PC-3 (cell line): ENCODE measurements at regions not wholly inside any gene's neighbourhood (a gene's known extent, or its start where the extent isn't known, plus 50 kb on each side); places are given as distances from the start of the nearest gene placed in this dataset.

Source experiments
- ATAC-seq: fragments of 200-7000 bp; cut with Tn5 transposase; 2 replicates; pipeline ENCODE4 v1.9.1; 2020; ENCODE audit warnings: mild to moderate bottlenecking, moderate library complexity
- BruUV-seq: library from RNA; stranded (reverse); fragments of 400-500 nt; replicated peaks from 2 replicates; lab custom pipeline; 2021; lab: Mats Ljungman, UMichigan
- CTCF ChIA-PET: fragments of 300-600 bp; sonication (Branson Sonifier 250); formaldehyde crosslinking; loops from one replicate; lab custom pipeline; 2022; ENCODE audit warnings: antibody characterized with exemption; lab: Charles Lee
- POLR2A ChIA-PET: fragments of 300-600 bp; sonication (Branson Sonifier 250); formaldehyde crosslinking; loops from one replicate; lab custom pipeline; 2022; ENCODE audit warnings: antibody characterized with exemption; ENCODE audit not compliant: unreplicated experiment; lab: Charles Lee
- DNase-seq: peaks from one replicate; pipeline ENCODE4 v3.0.0-alpha.2; 2015
- H2AFZ ChIP-seq: fragments of 300-600 bp; sonication (generic); 2 replicates; pipeline ENCODE4 v1.6.0; 2016; ENCODE audit warnings: antibody characterized with exemption, low read length
- H3F3A ChIP-seq: fragments of 300-600 bp; sonication (generic); one replicate; pipeline ENCODE4 v1.6.0; 2017; ENCODE audit warnings: antibody characterized with exemption, low read length, control low read depth, mild to moderate bottlenecking; ENCODE audit not compliant: unreplicated experiment
- H3K27ac ChIP-seq: fragments of 300-600 bp; sonication (generic); 2 replicates; pipeline ENCODE4 v1.5.1; 2016; ENCODE audit warnings: mild to moderate bottlenecking, low read length
- H3K27me3 ChIP-seq: fragments of 300-600 bp; sonication (generic); 2 replicates; pipeline ENCODE4 v1.6.1; 2016; ENCODE audit warnings: low read length, mixed read lengths
- H3K36me3 ChIP-seq: fragments of 300-600 bp; sonication (generic); 2 replicates; pipeline ENCODE4 v1.6.1; 2016; ENCODE audit warnings: low read depth, mixed run types, low read length, mixed read lengths
- H3K4me1 ChIP-seq: fragments of 300-600 bp; sonication (generic); 2 replicates; pipeline ENCODE4 v1.5.1; 2016; ENCODE audit warnings: low read length; ENCODE audit not compliant: insufficient read depth
- H3K4me2 ChIP-seq: fragments of 300-600 bp; sonication (generic); 2 replicates; pipeline ENCODE4 v1.6.0; 2016; ENCODE audit warnings: low read length
- H3K4me3 ChIP-seq: fragments of 300-600 bp; sonication (generic); 2 replicates; pipeline ENCODE4 v1.5.1; 2016; ENCODE audit warnings: mild to moderate bottlenecking, low read length, mixed read lengths
- H3K79me2 ChIP-seq: fragments of 300-600 bp; sonication (generic); 2 replicates; pipeline ENCODE4 v1.6.1; 2017; ENCODE audit warnings: low read length, mixed read lengths
- H3K9ac ChIP-seq: fragments of 300-600 bp; sonication (generic); 2 replicates; pipeline ENCODE4 v1.6.0; 2016; ENCODE audit warnings: mild to moderate bottlenecking, low read length
- H3K9me2 ChIP-seq: fragments of 300-600 bp; sonication (generic); replicated peaks from 2 replicates; pipeline ENCODE4 v1.6.1; 2016; ENCODE audit warnings: mixed run types, low read length, mixed read lengths
- H3K9me3 ChIP-seq: fragments of 300-600 bp; sonication (generic); 2 replicates; pipeline ENCODE4 v1.6.1; 2016; ENCODE audit warnings: low read length, mixed read lengths
- H4K20me1 ChIP-seq: fragments of 300-600 bp; sonication (generic); 2 replicates; pipeline ENCODE4 v1.6.1; 2016; ENCODE audit warnings: low read length, mixed read lengths
- EZH2 ChIP-seq: fragments of 300-600 bp; sonication (generic); IDR thresholded peaks from one replicate; pipeline ENCODE4 v1.6.1; 2017; ENCODE audit warnings: antibody characterized with exemption, mild to moderate bottlenecking, low read length; ENCODE audit not compliant: unreplicated experiment
- EZH2phosphoT487 ChIP-seq: fragments of 300-600 bp; sonication (generic); IDR thresholded peaks from 2 replicates; pipeline ENCODE4 v1.6.1; 2018; ENCODE audit warnings: mild to moderate bottlenecking, antibody characterized with exemption, low read length, borderline replicate concordance
- intact Hi-C: fragments of 100-400 bp; cut with micrococcal nuclease; formaldehyde crosslinking; loops from 2 replicates; pipeline ENCODE4 v1.9.0; 2023
- TF ChIP-seq, protein P1 (sequence below): fragments of 300-600 bp; sonication (generic); conservative IDR thresholded peaks from 2 replicates; pipeline ENCODE4 v1.5.1; 2017; ENCODE audit warnings: antibody characterized with exemption, low read depth, mild to moderate bottlenecking, low read length

- no peak overlapping the region for H3K27ac ChIP-seq
- H3K27me3 ChIP-seq, result no peaks in the 10 kb centered on the region
- ChIA-PET CTCF (no interaction called here), POLR2A (no interaction called here)
- DNase-seq (peak; percentile 15), ATAC-seq (no peak)
- no peak overlapping the region for H3K4me3 ChIP-seq
- no peak overlapping the region for H2AFZ ChIP-seq
- no peak overlapping the region for H3K4me2 ChIP-seq
- no peaks in the 10 kb centered on the region for H3K79me2 ChIP-seq
- H3F3A ChIP-seq, result no peaks in the 10 kb centered on the region
- H3K9me2 ChIP-seq, result no peaks in the 10 kb centered on the region
- H3K36me3 ChIP-seq, result peaks cover 3% of the 10 kb centered on the region; the same call in 1 of the 2 replicates
- peaks cover 10% of the 10 kb centered on the region; the same call in 1 of the 2 replicates for H3K9me3 ChIP-seq
- H3K4me1 ChIP-seq, result peaks cover 20% of the 10 kb centered on the region
- BruUV-seq, result no TSS peak
- no peak for TF ChIP-seq EZH2phosphoT487
- TF ChIP-seq EZH2, result no peak
- TF ChIP-seq, protein P1, sequence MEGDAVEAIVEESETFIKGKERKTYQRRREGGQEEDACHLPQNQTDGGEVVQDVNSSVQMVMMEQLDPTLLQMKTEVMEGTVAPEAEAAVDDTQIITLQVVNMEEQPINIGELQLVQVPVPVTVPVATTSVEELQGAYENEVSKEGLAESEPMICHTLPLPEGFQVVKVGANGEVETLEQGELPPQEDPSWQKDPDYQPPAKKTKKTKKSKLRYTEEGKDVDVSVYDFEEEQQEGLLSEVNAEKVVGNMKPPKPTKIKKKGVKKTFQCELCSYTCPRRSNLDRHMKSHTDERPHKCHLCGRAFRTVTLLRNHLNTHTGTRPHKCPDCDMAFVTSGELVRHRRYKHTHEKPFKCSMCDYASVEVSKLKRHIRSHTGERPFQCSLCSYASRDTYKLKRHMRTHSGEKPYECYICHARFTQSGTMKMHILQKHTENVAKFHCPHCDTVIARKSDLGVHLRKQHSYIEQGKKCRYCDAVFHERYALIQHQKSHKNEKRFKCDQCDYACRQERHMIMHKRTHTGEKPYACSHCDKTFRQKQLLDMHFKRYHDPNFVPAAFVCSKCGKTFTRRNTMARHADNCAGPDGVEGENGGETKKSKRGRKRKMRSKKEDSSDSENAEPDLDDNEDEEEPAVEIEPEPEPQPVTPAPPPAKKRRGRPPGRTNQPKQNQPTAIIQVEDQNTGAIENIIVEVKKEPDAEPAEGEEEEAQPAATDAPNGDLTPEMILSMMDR, result no peak
- no peak overlapping the region for H3K9ac ChIP-seq
- H4K20me1 ChIP-seq, result no peaks in the 10 kb centered on the region
- intact Hi-C loops, result loop anchor here (10.0 kb wide), 1 partner anchor 124 kb away; no protein-coding TSS in a partner anchor
Measured at GRCh38 chr12:90120627-90121026, 412.0 kb upstream of the ATP2B1 start.

DNA sequence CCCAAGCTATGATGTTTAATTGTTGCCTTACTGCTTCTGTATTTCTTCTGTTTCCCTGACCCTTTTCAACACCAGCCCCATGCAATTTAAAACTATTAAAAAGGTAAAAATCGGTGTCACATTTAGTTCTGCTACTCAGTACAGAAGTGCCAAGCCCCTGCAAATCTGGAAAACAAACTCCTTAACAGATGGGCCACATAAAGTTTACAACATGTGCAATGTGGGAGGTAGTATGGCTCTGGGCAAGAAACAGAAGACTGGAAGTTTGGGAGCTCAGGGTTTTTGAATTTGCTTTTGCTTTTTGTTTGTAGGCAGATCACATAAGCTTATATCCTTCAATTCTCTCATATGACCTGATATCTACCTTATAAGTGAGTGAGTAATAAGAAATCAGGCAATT is 404.0 kb upstream of the ATP2B1 start:
- Histone ChIP-seq H4K20me1 (no peaks in the 10 kb centered on the region), H3K27me3 (no peaks in the 10 kb centered on the region), H3K4me2 (no peak overlapping the region), H3K36me3 (no peaks in the 10 kb centered on the region), H2AFZ (no peak overlapping the region), H3K27ac (no peak overlapping the region), H3K9me2 (no peaks in the 10 kb centered on the region), H3K9ac (no peak overlapping the region), H3K9me3 (no peaks in the 10 kb centered on the region), H3K4me3 (no peak overlapping the region), H3F3A (no peaks in the 10 kb centered on the region), H3K79me2 (no peaks in the 10 kb centered on the region), H3K4me1 (no peaks in the 10 kb centered on the region)
- no peak for DNase-seq
- ATAC-seq, result no peak
- TF ChIP-seq, protein P1, result no peak
- no peak for TF ChIP-seq EZH2
- no peak for TF ChIP-seq EZH2phosphoT487
- ChIA-PET POLR2A (no interaction called here), CTCF (no interaction called here)
- BruUV-seq, result no TSS peak
- intact Hi-C loops, result no loop called here

GRCh38 chr12:90111791-90112580 is 403.3 kb upstream of the ATP2B1 start:
- BruUV-seq, result no TSS peak
- no peak overlapping the region for H3K9ac ChIP-seq
- no peak for ATAC-seq
- no peaks in the 10 kb centered on the region for H4K20me1 ChIP-seq
- H3K27me3 ChIP-seq, result no peaks in the 10 kb centered on the region
- H3K4me3 ChIP-seq, result no peak overlapping the region
- intact Hi-C loops, result no loop called here
- ChIA-PET POLR2A (no interaction called here), CTCF (no interaction called here)
- H2AFZ ChIP-seq, result no peak overlapping the region
- peaks cover 3% of the 10 kb centered on the region for H3K4me1 ChIP-seq
- no peak overlapping the region for H3K27ac ChIP-seq
- no peak for DNase-seq
- no peaks in the 10 kb centered on the region for H3K36me3 ChIP-seq
- H3F3A ChIP-seq, result no peaks in the 10 kb centered on the region
- TF ChIP-seq, protein P1, result no peak
- no peak for TF ChIP-seq EZH2phosphoT487
- H3K79me2 ChIP-seq, result no peaks in the 10 kb centered on the region
- no peaks in the 10 kb centered on the region for H3K9me2 ChIP-seq
- H3K9me3 ChIP-seq, result no peaks in the 10 kb centered on the region
- H3K4me2 ChIP-seq, result no peak overlapping the region
